ENCODE measurements at regions not wholly inside any gene's neighbourhood (a gene's known extent, or its start where the extent isn't known, plus 50 kb on each side); places are given as distances from the start of the nearest gene placed in this dataset.

- TF ChIP-seq JUND (IDR thresholded peaks at IDR 0.05): no peak
- TF ChIP-seq RAD21 (IDR thresholded peaks at IDR 0.05): no peak
- TF ChIP-seq TAF1 (conservative IDR thresholded peaks at IDR 0.05): no peak
- no peak for TF ChIP-seq NR2F2 (IDR thresholded peaks at IDR 0.05)
- TF ChIP-seq ATF3 (IDR thresholded peaks at IDR 0.05): no peak
- no peak for TF ChIP-seq EGR1 (IDR thresholded peaks at IDR 0.05; ENCODE audit: low read depth in 2 of 2)
- no peak for TF ChIP-seq MAX (IDR thresholded peaks at IDR 0.05)
- no peak for TF ChIP-seq REST (IDR thresholded peaks at IDR 0.05)
- no peak for TF ChIP-seq ZBTB33 (IDR thresholded peaks at IDR 0.05)
- TF ChIP-seq GABPA (IDR thresholded peaks at IDR 0.05 in 1 of 2, conservative IDR thresholded peaks at IDR 0.05 in 1 of 2): no peak
- TF ChIP-seq RXRA (IDR thresholded peaks at IDR 0.05): no peak
- no peak for TF ChIP-seq YY1 (IDR thresholded peaks at IDR 0.05)
- no peak for TF ChIP-seq HNF4A (conservative IDR thresholded peaks at IDR 0.05)
- TF ChIP-seq HNF4G (IDR thresholded peaks at IDR 0.05): no peak
- no peak for TF ChIP-seq FOXA2 (IDR thresholded peaks at IDR 0.05)
- 75% methylated on average over 7 of the region's 7 CpGs for WGBS
Measured at GRCh38 chr5:105680858-105681475, 1989.8 kb downstream of the EFNA5 start.

GRCh38 chr5:105677291-105677690 lies 1993.4 kb downstream of the EFNA5 start:
- TF ChIP-seq EGR1 (IDR thresholded peaks at IDR 0.05; ENCODE audit: low read depth in 2 of 2) (no peak), YY1 (IDR thresholded peaks at IDR 0.05) (no peak), CTCF (IDR thresholded peaks at IDR 0.05; ENCODE audit: low read depth, low read length, missing input control) (no peak), REST (IDR thresholded peaks at IDR 0.05) (no peak), RXRA (IDR thresholded peaks at IDR 0.05) (no peak), MAX (IDR thresholded peaks at IDR 0.05) (no peak)
- H3K4me1 ChIP-seq (ENCODE audit: control insufficient read depth in 4 of 4, insufficient read depth in 4 of 4, low read length in 3 of 4): no peaks in the 10 kb centered on the region
- no peak overlapping the region for H3K4me3 ChIP-seq (ENCODE audit: low read depth in 1 of 3, low read length in 3 of 3)
- no peak overlapping the region for H3K27ac ChIP-seq (ENCODE audit: low read depth in 1 of 2, low read length in 2 of 2)
- no peaks in the 10 kb centered on the region for H3K9me3 ChIP-seq (ENCODE audit: control insufficient read depth in 4 of 4, low read length in 3 of 4)
- DNase-seq (ENCODE audit: low spot score): no peak
- 75% methylated on average over 2 of the region's 2 CpGs for WGBS
- no peak overlapping the region for H3K9ac ChIP-seq (ENCODE audit: low read depth in 1 of 2, low read length in 2 of 2)
- no peaks in the 10 kb centered on the region for H3K36me3 ChIP-seq (ENCODE audit: control insufficient read depth in 4 of 4, insufficient read depth in 3 of 4, low read depth in 1 of 4, low read length in 3 of 4)
- no peaks in the 10 kb centered on the region for H3K27me3 ChIP-seq (ENCODE audit: control insufficient read depth in 4 of 4, insufficient read depth in 4 of 4, low read length in 3 of 4)

More at GRCh38 chr5:105680858-105681475, 1989.8 kb downstream of the EFNA5 start:
- H3K9me3 ChIP-seq (ENCODE audit: control insufficient read depth in 4 of 4, low read length in 3 of 4): no peaks in the 10 kb centered on the region
- H3K4me3 ChIP-seq (ENCODE audit: low read depth in 1 of 3, low read length in 3 of 3): no peak overlapping the region
- no peaks in the 10 kb centered on the region for H3K4me1 ChIP-seq (ENCODE audit: control insufficient read depth in 4 of 4, insufficient read depth in 4 of 4, low read length in 3 of 4)
- H3K27ac ChIP-seq (ENCODE audit: low read depth in 1 of 2, low read length in 2 of 2): no peak overlapping the region
- no peak for DNase-seq (ENCODE audit: low spot score)
- no peak overlapping the region for H3K9ac ChIP-seq (ENCODE audit: low read depth in 1 of 2, low read length in 2 of 2)
- no peaks in the 10 kb centered on the region for H3K36me3 ChIP-seq (ENCODE audit: control insufficient read depth in 4 of 4, insufficient read depth in 3 of 4, low read depth in 1 of 4, low read length in 3 of 4)
- H3K27me3 ChIP-seq (ENCODE audit: control insufficient read depth in 4 of 4, insufficient read depth in 4 of 4, low read length in 3 of 4): no peaks in the 10 kb centered on the region

Measured in liver (tissue), 8 donors.